ENCODE measurements at regions not wholly inside any gene's neighbourhood (a gene's known extent, or its start where the extent isn't known, plus 50 kb on each side); places are given as distances from the start of the nearest gene placed in this dataset.
"Not testable (repeated sequence)": the region's sequence is repeated elsewhere in the genome, so short reads cannot be mapped to it uniquely, and the experiment has no call there.

DNA sequence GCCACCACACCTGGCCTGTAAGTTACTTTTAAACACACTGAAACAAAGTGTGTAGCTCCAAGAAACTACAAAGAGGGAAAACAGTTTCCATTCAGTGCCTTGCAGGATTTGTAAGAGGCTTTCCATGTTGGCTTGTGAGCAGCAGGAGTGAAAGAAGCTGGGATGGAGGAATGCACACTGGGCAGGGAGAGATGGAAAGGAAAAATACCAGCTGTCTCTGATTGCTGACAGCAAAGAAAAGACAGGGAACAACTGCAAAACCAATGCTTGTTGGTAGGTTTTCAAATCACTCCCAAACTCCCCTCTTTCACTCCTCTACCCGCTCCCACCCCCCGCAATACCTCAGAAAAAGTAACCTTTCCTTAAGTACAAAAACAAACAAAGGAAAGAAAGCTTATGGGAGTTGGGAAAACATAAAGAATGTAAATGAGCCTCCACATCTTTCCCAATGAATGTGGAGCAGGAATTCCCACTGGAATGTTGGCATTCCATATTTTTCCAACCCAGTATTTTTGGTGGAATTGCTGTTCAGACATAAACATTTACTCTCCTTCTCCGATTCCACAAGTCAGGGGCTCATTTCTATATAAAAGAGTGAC lies 166.1 kb downstream of the THBS2 start:
- Mint-ChIP-seq H3K4me3 (no peak overlapping the region), H3K27ac (no peak overlapping the region), H3K9me3 (peaks cover 46% of the 10 kb centered on the region), H3K27me3 (ENCODE audit: insufficient read depth) (no peaks in the 10 kb centered on the region), H3K4me1 (no peaks in the 10 kb centered on the region), H3K36me3 (ENCODE audit: low read depth) (peaks cover 12% of the 10 kb centered on the region)
- Histone ChIP-seq H3K27ac (ENCODE audit: low read depth, low read length) (no peak overlapping the region), H3K4me3 (ENCODE audit: low read length) (no peak overlapping the region), H3K27me3 (ENCODE audit: control insufficient read depth, insufficient read depth, low read length, poor library complexity, severe bottlenecking) (no peaks in the 10 kb centered on the region), H3K9ac (ENCODE audit: extremely low read depth, low read length, poor library complexity, severe bottlenecking) (no peak overlapping the region), H3K4me1 (ENCODE audit: control insufficient read depth, insufficient read depth, low read length) (no peaks in the 10 kb centered on the region), H3K36me3 (ENCODE audit: control insufficient read depth, insufficient read depth, low read length) (no peaks in the 10 kb centered on the region), H3K9me3 (ENCODE audit: control insufficient read depth, low read length) (peaks cover 44% of the 10 kb centered on the region)
- WGBS, 2 experiments (ENCODE audit: insufficient coverage in 1 of 2, insufficient read length in 1 of 2): 83% methylated on average over 1 of the region's 3 CpGs; no CpG with 5 or more reads in 1 of the 2 experiments
- no peak for TF ChIP-seq CTCF (conservative IDR thresholded peaks at IDR 0.05)
- no peak for DNase-seq

- not testable (repeated sequence) for H3K36me3 ChIP-seq (ENCODE audit: control insufficient read depth, insufficient read depth, low read length); H3K4me1 Mint-ChIP-seq; H3K4me3 ChIP-seq (ENCODE audit: low read length); DNase-seq; H3K4me3 Mint-ChIP-seq; H3K27ac Mint-ChIP-seq; H3K4me1 ChIP-seq (ENCODE audit: control insufficient read depth, insufficient read depth, low read length); H3K27me3 Mint-ChIP-seq (ENCODE audit: insufficient read depth); H3K27me3 ChIP-seq (ENCODE audit: control insufficient read depth, insufficient read depth, low read length, poor library complexity, severe bottlenecking); H3K27ac ChIP-seq (ENCODE audit: low read depth, low read length); H3K9ac ChIP-seq (ENCODE audit: extremely low read depth, low read length, poor library complexity, severe bottlenecking)
- Mint-ChIP-seq H3K36me3 (ENCODE audit: low read depth) (peaks cover 12% of the 10 kb centered on the region), H3K9me3 (peaks cover 37% of the 10 kb centered on the region)
- H3K9me3 ChIP-seq (ENCODE audit: control insufficient read depth, low read length): peaks cover 36% of the 10 kb centered on the region
- 89 to 90% methylated on average over 4 to 6 of the region's 6 CpGs for WGBS, 2 experiments (ENCODE audit: insufficient coverage in 1 of 2, insufficient read length in 1 of 2)
Observed at GRCh38 chr6:169086616-169087015, 167.0 kb downstream of the THBS2 start.

DNA sequence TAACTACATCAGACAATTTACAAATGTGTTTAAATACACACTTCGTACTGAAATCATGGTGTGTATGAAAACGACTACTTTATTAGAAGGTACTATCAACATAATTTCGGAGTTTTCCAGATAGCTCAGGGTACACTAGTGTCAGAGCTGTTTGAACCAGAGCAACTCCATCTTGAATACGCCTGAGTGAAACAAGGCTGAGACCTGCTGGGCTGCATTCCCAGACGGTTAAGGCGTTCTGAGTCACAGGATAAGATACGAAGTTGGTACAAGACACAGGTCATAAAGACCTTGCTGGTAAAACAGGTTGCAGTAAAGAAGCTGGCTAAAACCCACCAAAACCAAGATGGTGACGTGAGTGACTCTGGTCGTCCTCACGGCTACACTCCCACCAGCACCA lies 167.6 kb downstream of the THBS2 start:
- Histone ChIP-seq H3K9ac (ENCODE audit: extremely low read depth, low read length, poor library complexity, severe bottlenecking) (no peak overlapping the region), H3K9me3 (ENCODE audit: control insufficient read depth, low read length) (peaks cover 30% of the 10 kb centered on the region), H3K36me3 (ENCODE audit: control insufficient read depth, insufficient read depth, low read length) (no peaks in the 10 kb centered on the region), H3K27me3 (ENCODE audit: control insufficient read depth, insufficient read depth, low read length, poor library complexity, severe bottlenecking) (no peaks in the 10 kb centered on the region), H3K4me3 (ENCODE audit: low read length) (no peak overlapping the region), H3K4me1 (ENCODE audit: control insufficient read depth, insufficient read depth, low read length) (no peaks in the 10 kb centered on the region), H3K27ac (ENCODE audit: low read depth, low read length) (no peak overlapping the region)
- H3K4me1 Mint-ChIP-seq: no peaks in the 10 kb centered on the region
- peaks cover 12% of the 10 kb centered on the region for H3K36me3 Mint-ChIP-seq (ENCODE audit: low read depth)
- H3K4me3 Mint-ChIP-seq: no peak overlapping the region
- H3K9me3 Mint-ChIP-seq: peaks cover 32% of the 10 kb centered on the region
- WGBS, 2 experiments (ENCODE audit: insufficient coverage in 1 of 2, insufficient read length in 1 of 2): 94 to 98% methylated on average over 7 to 10 of the region's 10 CpGs
- no peak overlapping the region for H3K27ac Mint-ChIP-seq
- DNase-seq: no peak
- H3K27me3 Mint-ChIP-seq (ENCODE audit: insufficient read depth): no peaks in the 10 kb centered on the region
- TF ChIP-seq CTCF (conservative IDR thresholded peaks at IDR 0.05): no peak

GRCh38 chr6:169085466-169085865 lies 168.2 kb downstream of the THBS2 start:
- Histone ChIP-seq H3K4me3 (ENCODE audit: low read length) (no peak overlapping the region), H3K36me3 (ENCODE audit: control insufficient read depth, insufficient read depth, low read length) (no peaks in the 10 kb centered on the region), H3K9me3 (ENCODE audit: control insufficient read depth, low read length) (peaks cover 24% of the 10 kb centered on the region), H3K27me3 (ENCODE audit: control insufficient read depth, insufficient read depth, low read length, poor library complexity, severe bottlenecking) (no peaks in the 10 kb centered on the region), H3K9ac (ENCODE audit: extremely low read depth, low read length, poor library complexity, severe bottlenecking) (no peak overlapping the region), H3K4me1 (ENCODE audit: control insufficient read depth, insufficient read depth, low read length) (no peaks in the 10 kb centered on the region), H3K27ac (ENCODE audit: low read depth, low read length) (no peak overlapping the region)
- Mint-ChIP-seq H3K27me3 (ENCODE audit: insufficient read depth) (no peaks in the 10 kb centered on the region), H3K9me3 (peaks cover 27% of the 10 kb centered on the region), H3K36me3 (ENCODE audit: low read depth) (peaks cover 12% of the 10 kb centered on the region), H3K4me1 (no peaks in the 10 kb centered on the region), H3K4me3 (no peak overlapping the region), H3K27ac (no peak overlapping the region)
- no peak for TF ChIP-seq CTCF (conservative IDR thresholded peaks at IDR 0.05)
- no peak for DNase-seq
- 96 to 100% methylated on average over 4 to 6 of the region's 6 CpGs for WGBS, 2 experiments (ENCODE audit: insufficient coverage in 1 of 2, insufficient read length in 1 of 2)

GRCh38 chr6:169084557-169084956 lies 169.1 kb downstream of the THBS2 start:
- H3K4me3 Mint-ChIP-seq; H3K27me3 Mint-ChIP-seq (ENCODE audit: insufficient read depth); H3K4me1 Mint-ChIP-seq; H3K4me1 ChIP-seq (ENCODE audit: control insufficient read depth, insufficient read depth, low read length); H3K27ac Mint-ChIP-seq; H3K27ac ChIP-seq (ENCODE audit: low read depth, low read length); H3K36me3 Mint-ChIP-seq (ENCODE audit: low read depth); H3K4me3 ChIP-seq (ENCODE audit: low read length); DNase-seq; H3K36me3 ChIP-seq (ENCODE audit: control insufficient read depth, insufficient read depth, low read length); H3K9ac ChIP-seq (ENCODE audit: extremely low read depth, low read length, poor library complexity, severe bottlenecking); H3K27me3 ChIP-seq (ENCODE audit: control insufficient read depth, insufficient read depth, low read length, poor library complexity, severe bottlenecking): not testable (repeated sequence)
- 92 to 100% methylated on average over 6 to 13 of the region's 13 CpGs for WGBS, 2 experiments (ENCODE audit: insufficient coverage in 1 of 2, insufficient read length in 1 of 2)
- peaks cover 18% of the 10 kb centered on the region for H3K9me3 Mint-ChIP-seq
- H3K9me3 ChIP-seq (ENCODE audit: control insufficient read depth, low read length): peaks cover 15% of the 10 kb centered on the region

All from endodermal cell (in vitro differentiated cells).